KMS-11 (cell line): ENCODE measurements at regions not wholly inside any gene's neighbourhood (a gene's known extent, or its start where the extent isn't known, plus 50 kb on each side); places are given as distances from the start of the nearest gene placed in this dataset.

Experiments
- H2AFZ ChIP-seq: fragments of 200-600 bp; sonication (generic); 2 replicates; pipeline ENCODE4 v1.6.1; 2016; ENCODE audit warnings: antibody characterized with exemption, mixed run types, low read depth
- H3K27ac ChIP-seq: fragments of 200-600 bp; sonication (generic); 2 replicates; pipeline ENCODE4 v1.6.1; 2016; ENCODE audit warnings: mild to moderate bottlenecking, mixed run types
- H3K27me3 ChIP-seq: fragments of 200-600 bp; sonication (generic); 2 replicates; pipeline ENCODE4 v1.6.1; 2017; ENCODE audit warnings: mild to moderate bottlenecking, low read depth, mixed run types, moderate library complexity; ENCODE audit not compliant: insufficient read depth
- H3K36me3 ChIP-seq: fragments of 200-600 bp; sonication (generic); 2 replicates; pipeline ENCODE4 v1.6.1; 2017; ENCODE audit warnings: mild to moderate bottlenecking, mixed run types; ENCODE audit not compliant: insufficient read depth
- H3K4me1 ChIP-seq: fragments of 200-600 bp; sonication (generic); 2 replicates; pipeline ENCODE4 v1.6.1; 2016; ENCODE audit warnings: mild to moderate bottlenecking, low read depth, mixed run types; ENCODE audit not compliant: poor library complexity, severe bottlenecking
- H3K4me2 ChIP-seq: fragments of 200-600 bp; sonication (generic); 2 replicates; pipeline ENCODE4 v1.7.0; 2016; ENCODE audit warnings: mild to moderate bottlenecking, mixed run types
- H3K4me3 ChIP-seq: fragments of 200-600 bp; sonication (generic); IDR thresholded peaks from 2 replicates; pipeline ENCODE4 v1.6.1; 2017; ENCODE audit warnings: low read depth, low read length, mixed read lengths; ENCODE audit not compliant: insufficient read depth
- H3K79me2 ChIP-seq: fragments of 200-600 bp; sonication (generic); 2 replicates; pipeline ENCODE4 v1.6.1; 2016; ENCODE audit warnings: low read depth, mixed run types; ENCODE audit not compliant: insufficient read depth
- H3K9ac ChIP-seq: fragments of 200-600 bp; sonication (generic); 2 replicates; pipeline ENCODE4 v1.6.1; 2016; ENCODE audit warnings: mild to moderate bottlenecking, mixed run types
- H4K20me1 ChIP-seq: fragments of 200-600 bp; sonication (generic); 2 replicates; pipeline ENCODE4 v1.6.1; 2016; ENCODE audit warnings: mild to moderate bottlenecking, mixed run types; ENCODE audit not compliant: insufficient read depth
- CTCF ChIP-seq: fragments of 200-600 bp; sonication (generic); conservative IDR thresholded peaks from 2 replicates; pipeline ENCODE4 v1.6.1; 2017; ENCODE audit warnings: low read depth, mild to moderate bottlenecking, antibody characterized with exemption, low read length, moderate library complexity, mixed read lengths

GRCh38 chr5:109533751-109534272 lies 124.0 kb upstream of the PJA2 start:
- Histone ChIP-seq H3K9ac (no peak overlapping the region), H3K79me2 (no peaks in the 10 kb centered on the region), H3K27ac (no peak overlapping the region), H3K36me3 (no peaks in the 10 kb centered on the region), H3K4me2 (no peak overlapping the region), H3K4me3 (no peak overlapping the region), H2AFZ (no peak overlapping the region), H3K4me1 (no peaks in the 10 kb centered on the region), H4K20me1 (no peaks in the 10 kb centered on the region), H3K27me3 (no peaks in the 10 kb centered on the region)
- no peak for TF ChIP-seq CTCF

GRCh38 chr5:109532773-109533364 lies 123.1 kb upstream of the PJA2 start:
- no peak for TF ChIP-seq CTCF
- Histone ChIP-seq H3K4me1 (no peaks in the 10 kb centered on the region), H3K4me3 (no peak overlapping the region), H3K27ac (no peak overlapping the region), H3K36me3 (no peaks in the 10 kb centered on the region), H3K27me3 (no peaks in the 10 kb centered on the region), H3K9ac (no peak overlapping the region), H4K20me1 (no peaks in the 10 kb centered on the region), H3K4me2 (no peak overlapping the region), H3K79me2 (no peaks in the 10 kb centered on the region), H2AFZ (no peak overlapping the region)

GRCh38 chr5:109531262-109531661 lies 121.5 kb upstream of the PJA2 start:
- Histone ChIP-seq H3K4me2 (no peak overlapping the region), H3K27ac (no peak overlapping the region), H2AFZ (no peak overlapping the region), H3K4me3 (no peak overlapping the region), H3K4me1 (no peaks in the 10 kb centered on the region), H3K79me2 (no peaks in the 10 kb centered on the region), H3K9ac (no peak overlapping the region), H3K36me3 (no peaks in the 10 kb centered on the region), H3K27me3 (no peaks in the 10 kb centered on the region), H4K20me1 (no peaks in the 10 kb centered on the region)
- no peak for TF ChIP-seq CTCF

DNA sequence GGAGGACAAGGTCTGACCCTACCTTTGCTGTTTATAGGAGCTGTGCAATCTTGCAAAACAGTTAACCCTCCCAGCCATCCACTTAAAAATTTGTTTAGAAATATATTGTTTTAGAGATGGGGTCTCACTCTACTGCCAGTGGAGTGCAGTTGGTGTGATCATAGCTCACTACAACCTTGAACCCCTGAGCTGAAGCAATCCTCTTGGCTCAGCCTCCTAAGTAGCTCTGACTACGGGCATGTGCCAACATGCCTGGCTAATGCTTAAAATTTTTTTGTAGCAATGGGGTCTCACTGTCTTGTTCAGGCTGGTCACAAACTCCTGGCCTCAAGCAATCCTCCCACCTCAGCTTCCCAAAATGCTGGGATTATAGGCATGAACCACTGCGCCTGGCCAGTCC lies 120.2 kb upstream of the PJA2 start:
- H3K9ac ChIP-seq, result no peak overlapping the region
- H3K79me2 ChIP-seq, result no peaks in the 10 kb centered on the region
- no peaks in the 10 kb centered on the region for H4K20me1 ChIP-seq
- no peak for TF ChIP-seq CTCF
- no peak overlapping the region for H2AFZ ChIP-seq
- no peak overlapping the region for H3K4me3 ChIP-seq
- no peaks in the 10 kb centered on the region for H3K27me3 ChIP-seq
- H3K27ac ChIP-seq, result no peak overlapping the region
- H3K4me1 ChIP-seq, result no peaks in the 10 kb centered on the region
- H3K36me3 ChIP-seq, result no peaks in the 10 kb centered on the region
- H3K4me2 ChIP-seq, result no peak overlapping the region
